Esophagus muscularis mucosa (tissue), 3 donors: ENCODE measurements at regions not wholly inside any gene's neighbourhood (a gene's known extent, or its start where the extent isn't known, plus 50 kb on each side); places are given as distances from the start of the nearest gene placed in this dataset.

Experiments
- POLR2A ChIP-seq: fragments of 450-650 bp; IDR thresholded peaks from one replicate; pipeline ENCODE4 v1.6.1; 2017; ENCODE audit warnings: antibody characterized with exemption, moderate library complexity, mild to moderate bottlenecking, low read depth
- TF ChIP-seq, protein P1 (sequence below), 3 experiments: fragments of 200-600 bp in 2 of 3; fragments of 450-650 bp in 1 of 3; sonication (generic) in 2 of 3; IDR thresholded peaks; one replicate each; pipeline ENCODE4 v1.5.1; 2017 to 2019; ENCODE audit warnings: antibody characterized with exemption in 3 of 3, mild to moderate bottlenecking in 2 of 3, moderate library complexity in 1 of 3

DNA sequence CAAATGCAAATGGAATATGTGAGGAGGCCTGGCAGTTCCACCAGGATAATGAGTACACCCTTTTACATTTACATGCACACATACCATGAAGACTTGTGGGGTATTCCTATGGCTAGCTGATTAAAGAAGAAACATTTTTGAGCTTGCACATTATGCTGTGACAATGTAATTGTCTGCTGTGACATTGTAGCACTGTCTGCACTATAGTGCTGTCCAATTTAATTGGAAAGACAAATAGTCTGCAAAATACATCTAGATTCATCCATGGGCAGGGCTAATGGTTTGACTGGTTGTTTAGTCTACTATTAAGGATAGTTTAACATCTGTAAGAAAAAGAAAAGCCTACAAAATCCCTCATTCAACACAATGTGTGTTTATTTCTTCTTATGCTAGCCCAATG is 1005.6 kb upstream of the LRFN5 start:
- TF ChIP-seq, protein P1, sequence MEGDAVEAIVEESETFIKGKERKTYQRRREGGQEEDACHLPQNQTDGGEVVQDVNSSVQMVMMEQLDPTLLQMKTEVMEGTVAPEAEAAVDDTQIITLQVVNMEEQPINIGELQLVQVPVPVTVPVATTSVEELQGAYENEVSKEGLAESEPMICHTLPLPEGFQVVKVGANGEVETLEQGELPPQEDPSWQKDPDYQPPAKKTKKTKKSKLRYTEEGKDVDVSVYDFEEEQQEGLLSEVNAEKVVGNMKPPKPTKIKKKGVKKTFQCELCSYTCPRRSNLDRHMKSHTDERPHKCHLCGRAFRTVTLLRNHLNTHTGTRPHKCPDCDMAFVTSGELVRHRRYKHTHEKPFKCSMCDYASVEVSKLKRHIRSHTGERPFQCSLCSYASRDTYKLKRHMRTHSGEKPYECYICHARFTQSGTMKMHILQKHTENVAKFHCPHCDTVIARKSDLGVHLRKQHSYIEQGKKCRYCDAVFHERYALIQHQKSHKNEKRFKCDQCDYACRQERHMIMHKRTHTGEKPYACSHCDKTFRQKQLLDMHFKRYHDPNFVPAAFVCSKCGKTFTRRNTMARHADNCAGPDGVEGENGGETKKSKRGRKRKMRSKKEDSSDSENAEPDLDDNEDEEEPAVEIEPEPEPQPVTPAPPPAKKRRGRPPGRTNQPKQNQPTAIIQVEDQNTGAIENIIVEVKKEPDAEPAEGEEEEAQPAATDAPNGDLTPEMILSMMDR (IDR thresholded peaks at IDR 0.05): no peak
- no peak for TF ChIP-seq POLR2A
